T-helper 1 cell (primary cell): ENCODE measurements at regions not wholly inside any gene's neighbourhood (a gene's known extent, or its start where the extent isn't known, plus 50 kb on each side); places are given as distances from the start of the nearest gene placed in this dataset.

Experiments used
- DNase-seq, 5 donors: peaks; one replicate each; pipeline ENCODE4 v3.0.0-alpha.2; 2012 to 2020

GRCh38 chr20:11375966-11376365, 541.7 kb upstream of the BTBD3 start:
- no peak for DNase-seq

- DNase-seq, result no peak
Observed at GRCh38 chr20:11376420-11376819, 541.3 kb upstream of the BTBD3 start.

- no peak for DNase-seq
Observed at GRCh38 chr20:11376998-11377397, 540.7 kb upstream of the BTBD3 start.

GRCh38 chr20:11377761-11378160, 539.9 kb upstream of the BTBD3 start:
- no peak for DNase-seq

- DNase-seq, result no peak
Observed at GRCh38 chr20:11378252-11378651, 539.4 kb upstream of the BTBD3 start.

GRCh38 chr20:11379257-11380011, 538.3 kb upstream of the BTBD3 start:
- no peak for DNase-seq

GRCh38 chr20:11380283-11380682, 537.4 kb upstream of the BTBD3 start:
- no peak for DNase-seq

GRCh38 chr20:11387189-11387754, 530.4 kb upstream of the BTBD3 start:
- DNase-seq, result no peak

- no peak for DNase-seq
Observed at GRCh38 chr20:11389186-11389585, 528.5 kb upstream of the BTBD3 start.

GRCh38 chr20:11391591-11391990, 526.1 kb upstream of the BTBD3 start:
- DNase-seq, result no peak

- DNase-seq, result no peak
Observed at GRCh38 chr20:11394145-11394833, 523.4 kb upstream of the BTBD3 start.

GRCh38 chr20:11395581-11395980, 522.1 kb upstream of the BTBD3 start:
- DNase-seq, result no peak

GRCh38 chr20:11401988-11402387, 515.7 kb upstream of the BTBD3 start:
- DNase-seq, result no peak

GRCh38 chr20:11403711-11404110, 514.0 kb upstream of the BTBD3 start:
- no peak for DNase-seq

GRCh38 chr20:11406877-11407276, 510.8 kb upstream of the BTBD3 start:
- DNase-seq, result no peak

GRCh38 chr20:11409561-11409960, 508.1 kb upstream of the BTBD3 start:
- DNase-seq, result no peak

GRCh38 chr20:11411765-11412164, 505.9 kb upstream of the BTBD3 start:
- DNase-seq, result no peak

GRCh38 chr20:11426948-11427347, 490.7 kb upstream of the BTBD3 start:
- no peak for DNase-seq

GRCh38 chr20:11429168-11429567, 488.5 kb upstream of the BTBD3 start:
- no peak for DNase-seq

GRCh38 chr20:11429889-11430519, 487.7 kb upstream of the BTBD3 start:
- no peak for DNase-seq

GRCh38 chr20:11430652-11431051, 487.0 kb upstream of the BTBD3 start:
- DNase-seq, result no peak

GRCh38 chr20:11431621-11432020, 486.1 kb upstream of the BTBD3 start:
- DNase-seq, result no peak

- no peak for DNase-seq
Observed at GRCh38 chr20:11432407-11432806, 485.3 kb upstream of the BTBD3 start.
